SK-N-SH treated with all-trans-retinoic acid at 6 μM for 48 hours (cell line): ENCODE measurements at regions not wholly inside any gene's neighbourhood (a gene's known extent, or its start where the extent isn't known, plus 50 kb on each side); places are given as distances from the start of the nearest gene placed in this dataset.

Source experiments
- ARNTL ChIP-seq: fragments of 450-650 bp; formaldehyde crosslinking; IDR thresholded peaks from 2 replicates; pipeline ENCODE4 v1.5.0; 2020; ENCODE audit warnings: low read depth, mild to moderate bottlenecking, moderate library complexity, borderline replicate concordance
- CREB5 ChIP-seq: fragments of 250-450 bp; sonication (Bioruptor Pico); IDR thresholded peaks from 2 replicates; pipeline ENCODE4 v1.5.1; 2020; ENCODE audit warnings: low read depth, mild to moderate bottlenecking, moderate library complexity
- CSRNP3 ChIP-seq: fragments of 250-450 bp; sonication (Bioruptor Pico); IDR thresholded peaks from 2 replicates; pipeline ENCODE4 v1.5.1; 2021; ENCODE audit warnings: mild to moderate bottlenecking, moderate library complexity
- GLIS3 ChIP-seq: fragments of 250-450 bp; sonication (Bioruptor Pico); IDR thresholded peaks from 2 replicates; pipeline ENCODE4 v1.5.0; 2020; ENCODE audit warnings: mild to moderate bottlenecking, moderate library complexity
- ISL1 ChIP-seq: fragments of 250-450 bp; sonication (Bioruptor Pico); IDR thresholded peaks from 2 replicates; pipeline ENCODE4 v2.1.2; 2022; ENCODE audit warnings: mild to moderate bottlenecking, moderate library complexity
- PATZ1 ChIP-seq: fragments of 250-450 bp; sonication (Bioruptor Pico); IDR thresholded peaks from 2 replicates; pipeline ENCODE4 v1.8.0; 2020; ENCODE audit warnings: mild to moderate bottlenecking, moderate library complexity, borderline replicate concordance
- POU6F1 ChIP-seq: fragments of 250-450 bp; sonication (Bioruptor Pico); IDR thresholded peaks from 2 replicates; pipeline ENCODE4 v1.8.0; 2021; ENCODE audit warnings: low read depth, mild to moderate bottlenecking, moderate library complexity, borderline replicate concordance
- RARB ChIP-seq: fragments of 250-450 bp; sonication (Bioruptor Pico); IDR thresholded peaks from 2 replicates; pipeline ENCODE4 v1.8.0; 2021; ENCODE audit warnings: mild to moderate bottlenecking, moderate library complexity
- SNAI2 ChIP-seq: fragments of 250-450 bp; sonication (Bioruptor Pico); IDR thresholded peaks from 2 replicates; pipeline ENCODE4 v1.5.0; 2020; ENCODE audit warnings: mild to moderate bottlenecking, moderate library complexity
- ZC3H10 ChIP-seq: fragments of 250-450 bp; sonication (Bioruptor Pico); IDR thresholded peaks from 2 replicates; pipeline ENCODE4 v1.5.1; 2021; ENCODE audit warnings: mild to moderate bottlenecking, moderate library complexity
- ZFP3 ChIP-seq: fragments of 250-450 bp; sonication (Bioruptor Pico); IDR thresholded peaks from 2 replicates; pipeline ENCODE4 v1.5.0; 2020; ENCODE audit warnings: mild to moderate bottlenecking, moderate library complexity
- ZFP30 ChIP-seq: fragments of 450-650 bp; formaldehyde crosslinking; IDR thresholded peaks from 2 replicates; pipeline ENCODE4 v1.5.0; 2022; ENCODE audit warnings: mild to moderate bottlenecking, moderate library complexity
- ZNF565 ChIP-seq: fragments of 450-650 bp; formaldehyde crosslinking; conservative IDR thresholded peaks from 2 replicates; pipeline ENCODE4 v1.5.0; 2020; ENCODE audit warnings: low read depth, mild to moderate bottlenecking, moderate library complexity
- ZNF70 ChIP-seq: fragments of 450-650 bp; formaldehyde crosslinking; IDR thresholded peaks from 2 replicates; pipeline ENCODE4 v1.5.0; 2020; ENCODE audit warnings: mild to moderate bottlenecking, moderate library complexity

- TF ChIP-seq ARNTL (CRISPR knock-in tag): no peak
- TF ChIP-seq RARB (CRISPR knock-in tag): no peak
- TF ChIP-seq CREB5 (CRISPR knock-in tag): no peak
- no peak for TF ChIP-seq ZFP30 (CRISPR knock-in tag)
- TF ChIP-seq ZFP3: no peak
- TF ChIP-seq CSRNP3: no peak
- TF ChIP-seq GLIS3 (CRISPR knock-in tag): no peak
- no peak for TF ChIP-seq ZNF565 (CRISPR knock-in tag)
- no peak for TF ChIP-seq ISL1 (CRISPR knock-in tag)
- TF ChIP-seq ZNF70: no peak
- TF ChIP-seq ZC3H10 (CRISPR knock-in tag): no peak
- TF ChIP-seq SNAI2: no peak
- no peak for TF ChIP-seq POU6F1 (CRISPR knock-in tag)
- no peak for TF ChIP-seq PATZ1 (CRISPR knock-in tag)
Measured at GRCh38 chr20:39302312-39302711, 340.2 kb downstream of the DHX35 start.
